HG03378 (cell line): ENCODE measurements at regions not wholly inside any gene's neighbourhood (a gene's known extent, or its start where the extent isn't known, plus 50 kb on each side); places are given as distances from the start of the nearest gene placed in this dataset.

Source experiments
- ATAC-seq: cut with Tn5 transposase; IDR thresholded peaks from one replicate; pipeline ENCODE4 v1.9.1; 2021; ENCODE audit warnings: mild to moderate bottlenecking, moderate library complexity; ENCODE audit not compliant: unreplicated experiment

GRCh38 chr2:158009399-158009798, 92.3 kb upstream of the UPP2 start:
- no peak for ATAC-seq

GRCh38 chr2:158006961-158007719, 94.5 kb upstream of the UPP2 start:
- no peak for ATAC-seq

- no peak for ATAC-seq
Observed at GRCh38 chr2:158004126-158004764, 97.4 kb upstream of the UPP2 start.

DNA sequence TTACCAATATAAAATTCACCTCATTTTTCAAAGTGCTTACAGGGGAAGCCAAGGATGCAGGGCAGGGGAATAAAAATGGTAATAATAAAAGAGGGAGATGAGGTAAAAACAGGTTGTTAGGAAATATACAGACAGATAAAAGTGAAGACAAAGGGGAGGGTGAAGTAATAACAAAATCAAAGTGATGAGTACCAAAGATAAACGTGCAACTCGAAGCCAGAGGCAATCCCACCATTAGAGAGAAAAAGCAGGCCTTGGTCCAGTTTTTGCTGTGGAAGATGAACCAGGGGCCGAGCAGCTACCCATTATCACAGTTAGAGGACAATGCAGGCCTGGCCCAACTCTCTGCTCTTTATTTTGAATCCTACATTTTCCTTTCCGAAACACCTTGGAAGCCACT, 99.6 kb upstream of the UPP2 start:
- no peak for ATAC-seq

- no peak for ATAC-seq
Observed at GRCh38 chr2:157996799-157997198, 104.9 kb upstream of the UPP2 start.

DNA sequence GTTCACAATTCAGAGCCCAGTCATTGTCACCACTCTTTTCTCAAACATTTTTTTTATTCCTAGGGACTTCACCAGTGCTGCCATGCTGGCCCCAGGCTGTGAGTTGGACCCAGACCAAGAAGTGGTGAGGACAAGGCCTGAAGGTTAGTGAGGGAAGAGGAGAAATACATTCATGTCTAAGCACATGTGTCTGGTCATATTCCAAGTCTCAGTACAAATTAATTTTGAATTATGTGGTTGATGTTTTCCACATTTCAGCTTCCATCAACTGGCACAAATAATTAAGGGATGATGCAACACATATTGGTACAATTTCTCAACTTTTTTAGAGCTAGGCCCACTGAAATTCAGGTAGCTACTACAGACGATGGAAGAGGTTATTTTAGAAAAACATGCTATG, 106.6 kb upstream of the UPP2 start:
- ATAC-seq = no peak

- no peak for ATAC-seq
Observed at GRCh38 chr2:157991932-157992331, 109.7 kb upstream of the UPP2 start.

GRCh38 chr2:157990173-157990572, 111.5 kb upstream of the UPP2 start:
- ATAC-seq = no peak

GRCh38 chr2:157989227-157989626, 112.4 kb upstream of the UPP2 start:
- ATAC-seq = no peak

GRCh38 chr2:157986761-157987160, 110.6 kb upstream of the ACVR1 start:
- ATAC-seq = no peak

- ATAC-seq = no peak
Observed at GRCh38 chr2:157984866-157985265, 108.7 kb upstream of the ACVR1 start.

GRCh38 chr2:157980020-157980419, 103.9 kb upstream of the ACVR1 start:
- no peak for ATAC-seq

- ATAC-seq = no peak
Observed at GRCh38 chr2:157971702-157972101, 95.6 kb upstream of the ACVR1 start.

- ATAC-seq = no peak
Observed at GRCh38 chr2:157967856-157968255, 91.7 kb upstream of the ACVR1 start.

DNA sequence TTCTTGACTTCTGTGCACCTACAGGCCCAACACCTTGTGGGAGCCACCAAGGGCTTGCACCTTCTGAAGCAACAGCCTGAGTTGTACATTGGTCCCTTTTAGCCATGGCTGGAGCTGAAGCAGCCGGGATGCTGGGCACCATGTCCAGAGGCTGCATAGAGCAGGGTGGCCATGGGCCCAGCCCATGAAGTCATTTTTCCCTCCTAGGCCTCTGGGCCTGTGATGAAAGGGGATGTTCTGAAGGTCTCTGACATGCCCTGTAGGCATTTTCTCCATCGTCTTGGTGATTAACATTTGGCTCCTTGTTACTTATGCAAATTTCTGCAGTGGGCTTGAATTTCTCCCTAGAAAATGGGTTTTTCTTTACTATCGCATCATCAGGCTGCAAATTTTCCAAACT, 83.1 kb upstream of the ACVR1 start:
- no peak for ATAC-seq

- ATAC-seq = no peak
Observed at GRCh38 chr2:157957596-157957995, 81.5 kb upstream of the ACVR1 start.

- no peak for ATAC-seq
Observed at GRCh38 chr2:157952558-157952957, 76.4 kb upstream of the ACVR1 start.

- no peak for ATAC-seq
Observed at GRCh38 chr2:157948856-157949255, 72.7 kb upstream of the ACVR1 start.

DNA sequence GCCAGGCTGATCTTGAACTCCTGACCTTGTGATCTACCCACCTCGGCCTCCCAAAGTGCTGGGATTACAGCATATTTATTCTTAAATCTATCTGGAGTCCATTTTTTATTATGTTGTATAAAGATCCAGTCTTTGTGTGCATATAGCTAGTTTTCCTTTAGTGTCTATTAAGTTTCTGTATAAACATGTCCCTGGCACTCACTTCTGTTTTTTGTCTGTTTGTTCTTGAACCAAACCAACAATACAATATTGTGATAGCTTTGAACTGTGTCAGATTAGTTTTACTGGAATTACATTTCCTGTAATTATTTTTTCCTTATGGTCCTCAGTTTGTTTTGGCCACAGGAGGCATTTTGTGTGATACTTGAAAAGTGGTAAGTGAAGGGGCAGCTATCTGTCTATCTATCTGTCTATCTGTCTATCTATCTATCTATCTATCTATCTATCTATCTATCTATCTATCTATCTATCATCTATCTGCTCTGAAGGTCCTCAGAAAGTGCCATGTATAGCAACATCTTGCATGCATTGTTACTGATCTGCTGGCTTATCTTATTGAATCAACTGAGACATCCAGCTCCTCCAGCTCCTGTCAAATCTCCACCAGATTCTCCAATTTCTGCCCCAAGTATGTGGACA, 70.9 kb upstream of the ACVR1 start:
- no peak for ATAC-seq

DNA sequence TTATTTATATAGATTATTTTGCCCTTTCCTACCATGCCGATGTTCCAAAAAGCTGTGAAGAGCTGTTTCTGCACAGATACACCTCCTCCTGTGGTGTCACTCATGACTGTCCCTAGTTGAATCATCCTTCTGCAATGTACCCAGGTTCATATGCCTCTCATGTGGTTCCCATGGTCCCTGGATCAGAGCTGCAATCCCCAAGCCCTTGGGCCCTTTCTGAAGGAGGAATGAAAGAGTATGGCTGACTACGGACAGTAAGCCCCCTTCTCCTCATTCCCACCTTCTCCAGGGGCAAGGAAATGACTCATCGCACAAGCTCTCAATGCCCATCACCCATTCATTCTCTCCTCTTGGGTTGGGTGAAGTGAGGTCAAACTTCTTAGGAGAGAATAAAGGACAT, 63.9 kb upstream of the ACVR1 start:
- no peak for ATAC-seq

GRCh38 chr2:157938556-157938955, 62.4 kb upstream of the ACVR1 start:
- ATAC-seq = no peak

- no peak for ATAC-seq
Observed at GRCh38 chr2:157936406-157936805, 60.3 kb upstream of the ACVR1 start.
